SIG-M5 (cell line): ENCODE measurements at regions not wholly inside any gene's neighbourhood (a gene's known extent, or its start where the extent isn't known, plus 50 kb on each side); places are given as distances from the start of the nearest gene placed in this dataset.
"Not testable (repeated sequence)": the region's sequence is repeated elsewhere in the genome, so short reads cannot be mapped to it uniquely, and the experiment has no call there.

Experiments used
- DNase-seq: peaks from one replicate; lab custom pipeline; 2025; lab: John Stamatoyannopoulos, UW

DNA sequence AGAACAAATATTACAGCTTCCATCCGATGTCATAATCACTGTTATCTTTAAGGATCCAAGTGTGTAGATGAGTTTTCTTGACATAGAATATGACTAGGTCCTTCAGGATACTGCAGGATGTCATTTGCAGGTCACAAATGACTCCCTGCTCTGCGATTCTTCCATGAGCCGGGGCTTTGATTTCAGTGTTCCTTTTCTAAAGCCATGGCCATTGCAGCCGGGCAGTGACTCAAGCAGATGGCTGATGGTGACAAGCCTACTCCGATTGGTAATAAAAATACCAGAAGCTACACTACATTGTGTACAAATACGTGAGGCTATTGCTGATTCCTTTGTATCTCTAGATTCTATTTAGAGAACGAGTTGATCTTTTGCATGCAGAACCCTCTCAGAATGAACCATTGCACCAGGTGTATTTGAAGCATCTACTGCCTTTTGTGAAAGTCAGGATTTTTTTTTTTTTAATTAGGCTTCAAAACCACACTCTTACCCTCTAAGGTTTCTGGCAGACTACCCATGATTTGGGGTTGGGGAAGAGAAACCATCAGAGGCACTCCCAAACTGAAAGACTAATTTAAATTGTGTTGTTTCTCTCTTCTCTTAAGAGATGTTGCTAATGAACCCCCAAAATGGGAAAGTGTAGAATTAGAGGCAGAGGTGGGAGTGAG is 271.0 kb upstream of the ADRA1B start:
- DNase-seq = no peak

DNA sequence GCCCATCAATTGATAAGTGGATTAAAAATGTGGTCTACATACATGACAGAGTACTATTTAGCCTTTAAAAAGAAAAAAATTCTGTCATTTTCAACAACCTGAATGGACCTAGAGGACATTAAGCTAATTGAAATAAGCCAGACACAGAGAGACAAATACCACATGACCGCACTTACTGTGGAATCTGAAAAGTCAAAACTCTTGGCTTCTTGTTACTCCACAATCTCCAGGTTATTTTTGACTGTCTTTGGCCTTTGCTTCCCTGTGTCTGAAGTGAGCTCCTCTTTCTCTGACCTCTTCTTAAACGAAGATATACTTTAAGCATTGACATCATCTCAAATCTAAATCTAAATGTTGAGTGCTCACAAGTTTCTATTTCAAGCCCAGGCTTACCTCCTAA is 265.5 kb upstream of the ADRA1B start:
- no peak for DNase-seq

DNA sequence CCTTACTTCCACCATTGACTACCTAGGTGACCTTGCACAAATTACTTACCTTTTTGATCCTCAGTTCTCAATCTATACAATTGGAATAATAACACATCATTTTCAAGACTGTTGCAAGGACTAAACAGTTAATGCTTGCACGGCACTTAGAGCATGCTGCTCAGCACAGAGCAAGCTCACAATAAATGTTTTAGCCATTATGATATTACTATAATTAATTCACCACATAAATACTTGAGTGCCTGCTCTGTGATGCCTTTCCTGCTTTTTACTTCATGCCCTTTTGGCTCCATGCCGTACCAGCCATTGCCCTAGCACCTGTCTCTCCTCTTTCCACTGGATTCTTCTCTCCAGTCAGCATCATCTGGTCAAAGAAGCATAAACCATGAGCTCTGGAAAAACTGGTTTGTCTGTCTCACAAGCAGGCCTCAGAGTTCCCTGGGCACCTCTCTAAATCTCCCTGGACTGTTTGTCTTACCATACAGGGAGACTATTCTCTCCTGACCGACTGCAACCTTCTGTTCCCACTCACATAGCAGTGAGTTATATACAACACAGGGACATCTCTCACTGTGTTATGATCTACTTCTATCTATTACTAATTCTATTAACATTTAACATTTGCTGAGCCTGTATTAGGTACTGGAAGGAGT is 260.4 kb upstream of the ADRA1B start:
- no peak for DNase-seq

DNA sequence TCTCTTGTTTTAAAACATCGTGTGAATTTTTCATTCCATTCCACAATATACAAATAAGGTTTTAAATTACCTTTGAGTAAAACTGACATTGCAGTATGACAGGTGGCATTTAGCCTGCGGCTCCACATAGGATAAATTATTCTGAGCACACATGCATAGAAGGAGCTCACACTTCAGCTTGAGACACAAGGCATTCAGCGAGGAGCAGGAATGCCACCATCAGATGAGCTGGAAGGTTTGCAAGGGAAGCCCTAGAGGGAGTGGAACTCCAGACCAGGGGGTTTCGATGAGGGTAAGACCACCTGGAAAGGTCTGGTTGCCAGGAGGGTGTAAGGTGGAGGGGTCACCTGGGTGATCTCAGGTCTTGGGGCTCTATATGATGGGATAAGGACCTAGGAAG is 259.0 kb upstream of the ADRA1B start:
- DNase-seq = no peak

DNA sequence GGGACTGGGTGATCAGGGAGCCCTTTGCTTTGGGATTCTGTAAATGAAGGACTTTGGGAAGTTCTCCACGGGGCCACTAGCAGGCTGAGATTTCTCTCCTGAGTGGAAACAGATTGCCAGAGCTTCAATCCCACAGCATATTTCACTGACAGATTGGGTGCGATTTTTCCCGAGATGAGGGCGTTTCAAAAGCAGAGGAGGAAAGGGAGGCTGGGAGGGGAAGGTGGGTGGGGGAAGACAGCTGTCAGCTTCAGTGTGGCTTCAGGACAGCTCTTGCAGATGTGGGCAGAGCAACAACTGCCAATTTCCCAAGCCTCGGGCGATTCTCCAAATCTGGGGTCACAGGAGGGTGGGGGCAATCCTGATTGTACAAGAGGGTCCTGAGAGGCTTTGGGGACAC is 258.5 kb upstream of the ADRA1B start:
- no peak for DNase-seq

DNA sequence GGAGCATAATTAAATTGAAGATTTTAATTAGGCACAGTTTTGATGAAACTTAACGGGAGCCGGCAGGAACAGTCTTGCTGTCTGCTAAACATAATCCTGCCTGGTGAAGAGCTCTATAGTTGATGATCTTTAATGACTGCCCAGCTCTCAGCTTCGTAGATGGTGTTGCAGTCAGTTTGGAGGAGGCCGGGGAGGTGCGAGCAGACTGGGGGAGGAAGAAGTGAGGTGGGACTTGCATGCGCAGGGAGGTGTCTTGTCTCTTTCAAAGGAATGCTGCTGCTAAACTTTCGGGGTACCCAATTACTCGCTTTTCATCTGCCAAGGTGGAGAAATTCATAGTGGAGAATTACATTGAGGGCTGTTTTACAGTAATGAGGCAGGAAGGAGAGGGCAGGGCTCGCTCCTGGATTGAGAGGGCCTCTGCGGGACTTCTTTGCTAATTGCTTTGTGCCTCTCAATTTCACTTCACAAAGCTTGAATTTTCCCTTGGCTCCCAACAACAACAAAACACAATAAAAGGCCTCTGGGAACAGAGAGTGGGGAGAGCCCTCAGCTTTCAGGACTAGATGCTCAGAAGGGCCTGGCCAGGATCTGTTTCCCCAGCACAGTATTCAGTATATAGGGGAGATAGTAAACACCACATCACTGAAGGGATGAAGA is 257.9 kb upstream of the ADRA1B start:
- no peak for DNase-seq

DNA sequence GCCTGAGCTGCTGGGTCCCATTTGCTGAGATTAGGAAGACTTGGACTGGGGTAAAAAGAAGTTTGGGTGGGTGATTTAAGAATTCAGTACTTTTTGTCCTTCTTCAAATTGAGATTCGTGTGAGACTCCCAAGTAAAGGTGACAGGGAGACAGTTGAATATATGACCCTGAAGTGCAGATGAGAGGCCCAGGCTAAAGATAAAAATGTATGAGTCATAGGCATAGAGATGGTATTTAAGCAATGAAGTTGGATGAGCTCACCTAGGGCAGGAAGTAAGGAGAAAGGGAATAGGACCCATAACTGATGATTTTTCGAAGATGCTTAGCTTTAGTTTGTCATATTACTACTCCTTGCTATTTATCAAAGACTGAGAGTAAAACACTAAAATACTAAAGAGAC is 255.9 kb upstream of the ADRA1B start:
- DNase-seq = no peak

DNA sequence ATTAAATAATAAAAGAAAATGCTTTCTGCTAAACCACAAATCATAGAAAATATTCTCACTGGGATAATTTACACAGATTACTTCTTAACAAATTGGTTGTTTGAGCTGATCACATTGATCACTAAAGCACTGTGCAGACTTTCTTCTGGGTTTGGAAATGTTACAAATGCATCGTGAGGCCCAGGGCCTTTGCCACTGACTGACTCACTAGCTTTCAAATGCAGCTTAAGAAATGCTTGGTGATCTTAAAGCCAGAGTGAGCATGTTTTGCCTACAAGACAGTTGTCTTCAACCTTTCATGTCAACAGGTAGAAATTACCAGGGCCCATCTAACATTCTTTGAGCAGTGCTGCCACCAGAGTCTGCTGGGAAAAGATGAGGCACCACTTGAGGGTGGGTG is 252.3 kb upstream of the ADRA1B start:
- DNase-seq = no peak

DNA sequence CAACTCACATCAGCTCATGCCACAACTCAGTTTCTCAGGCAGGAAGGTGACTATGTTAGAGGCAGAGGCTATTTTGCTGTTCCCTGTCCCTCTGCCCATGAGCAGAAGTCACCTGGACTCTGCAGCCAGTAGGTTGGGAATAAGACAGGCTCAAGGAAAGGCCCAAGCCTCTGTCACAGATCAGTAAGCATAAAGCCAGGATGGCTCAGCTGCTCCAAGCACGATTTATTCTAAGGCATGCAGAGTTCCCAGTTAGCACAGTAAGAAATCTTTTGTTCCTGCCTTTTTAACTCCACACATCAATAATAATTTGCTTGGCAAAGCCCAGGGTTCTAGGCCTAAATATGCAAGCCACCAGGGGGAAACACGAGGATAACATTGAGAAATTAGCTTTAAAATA is 249.0 kb upstream of the ADRA1B start:
- no peak for DNase-seq

DNA sequence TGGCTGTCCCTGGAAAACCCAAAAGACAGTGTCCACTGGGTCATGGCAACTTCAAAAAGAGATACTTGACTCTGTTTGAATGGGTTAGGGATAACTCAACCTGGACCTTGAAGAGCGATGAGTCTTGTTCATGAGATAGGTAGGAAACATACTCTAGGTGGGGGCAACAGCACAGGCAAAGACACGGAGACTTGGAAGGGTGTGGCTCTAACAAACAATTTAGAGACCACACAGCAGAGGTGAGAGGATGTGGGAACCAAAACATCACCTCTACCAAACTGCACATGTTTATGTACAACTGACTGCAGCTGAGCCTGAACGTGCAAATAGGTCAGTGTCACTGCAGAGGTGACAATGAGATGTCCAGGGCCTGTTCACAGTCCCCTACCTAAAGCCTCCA is 247.7 kb upstream of the ADRA1B start:
- DNase-seq = no peak

DNA sequence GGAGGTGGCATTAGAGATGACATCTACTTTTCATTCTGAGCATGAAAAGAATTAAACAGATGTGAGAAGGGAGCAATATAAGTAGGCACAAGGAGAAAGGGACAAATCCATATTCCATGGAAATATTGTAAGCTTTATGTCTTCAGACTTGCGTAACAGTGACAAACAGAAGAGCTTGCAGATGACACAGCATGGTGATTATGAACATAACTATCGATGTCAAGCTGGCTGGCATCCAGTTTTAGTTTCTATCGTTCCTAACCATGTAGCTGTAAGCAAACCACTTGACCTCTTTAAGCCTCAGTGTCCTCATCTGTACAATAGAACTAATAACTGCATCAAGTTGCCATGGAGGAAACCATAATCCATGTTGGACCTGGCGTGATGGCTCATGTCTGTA is 246.7 kb upstream of the ADRA1B start:
- no peak for DNase-seq

DNA sequence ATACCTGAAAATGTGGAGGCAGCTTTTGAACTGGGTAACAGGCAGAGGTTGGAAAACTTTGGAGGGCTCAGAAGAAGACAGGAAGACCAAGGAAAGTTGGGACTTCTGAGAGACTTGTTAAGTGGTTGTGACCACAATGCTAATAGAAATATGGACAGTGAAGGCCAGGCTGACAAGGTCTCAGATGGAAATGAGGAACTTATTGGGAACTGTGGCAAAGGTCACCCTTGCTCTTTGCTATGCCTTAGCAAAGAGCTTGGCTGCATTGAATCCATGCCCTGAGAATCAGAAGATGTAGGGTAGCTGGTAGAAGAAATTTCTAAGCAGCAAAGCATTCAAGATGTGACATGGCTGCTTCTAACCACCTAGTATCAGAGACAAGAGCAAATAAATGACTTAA is 244.4 kb upstream of the ADRA1B start:
- DNase-seq = no peak

DNA sequence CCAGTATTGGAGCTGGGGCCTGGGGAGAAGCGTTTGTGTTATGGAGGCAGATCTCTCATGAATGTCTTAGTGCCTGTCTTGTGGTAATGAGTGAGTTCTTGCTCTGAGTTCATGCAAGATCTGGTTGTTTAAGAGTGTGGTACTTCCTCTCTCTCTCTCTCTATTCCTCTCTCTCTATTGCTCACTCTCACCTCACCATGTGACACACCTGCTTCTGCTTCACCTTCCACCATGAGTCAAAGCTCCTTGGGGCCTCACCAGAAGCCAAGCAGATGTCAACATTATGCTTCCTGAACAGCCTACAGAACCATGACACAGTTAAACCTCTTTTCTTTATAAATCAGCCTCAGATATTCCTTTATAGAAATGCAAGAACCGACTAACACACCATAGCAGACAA is 242.7 kb upstream of the ADRA1B start:
- no peak for DNase-seq

DNA sequence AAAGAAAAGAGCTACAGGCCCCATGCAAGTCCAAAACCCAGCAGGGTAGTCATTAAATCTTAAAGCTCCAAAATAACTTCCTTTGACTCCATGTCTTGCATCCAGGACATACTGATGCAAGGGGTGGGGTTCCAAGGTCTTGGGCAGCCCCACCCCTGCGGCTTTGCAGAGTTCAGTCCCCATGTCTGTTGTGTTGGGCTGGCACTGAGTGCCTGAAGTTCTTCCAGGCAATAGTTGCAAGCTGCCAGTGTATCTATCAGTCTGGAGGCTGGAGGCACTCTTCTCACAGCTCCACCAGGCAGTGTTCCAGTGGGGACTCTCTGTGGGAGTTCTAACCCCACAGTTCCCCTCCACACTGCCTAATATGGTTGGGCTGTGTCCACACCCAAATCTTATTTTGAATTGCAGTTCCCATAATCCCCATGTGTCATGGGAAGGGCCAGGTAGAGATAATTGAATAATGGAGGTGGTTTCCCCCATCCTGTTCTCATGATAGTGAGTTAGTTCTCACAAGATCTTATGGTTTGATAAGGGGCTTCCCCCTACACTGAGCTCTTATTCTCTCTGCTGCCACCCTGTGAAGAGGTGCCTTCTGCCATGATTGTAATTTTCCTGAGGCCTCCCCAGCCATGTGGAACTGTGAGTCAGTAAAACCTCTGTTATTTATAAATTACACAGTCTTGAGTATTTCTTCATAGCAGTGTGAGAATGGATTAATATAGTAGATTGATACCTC is 237.5 kb upstream of the ADRA1B start:
- no peak for DNase-seq

DNA sequence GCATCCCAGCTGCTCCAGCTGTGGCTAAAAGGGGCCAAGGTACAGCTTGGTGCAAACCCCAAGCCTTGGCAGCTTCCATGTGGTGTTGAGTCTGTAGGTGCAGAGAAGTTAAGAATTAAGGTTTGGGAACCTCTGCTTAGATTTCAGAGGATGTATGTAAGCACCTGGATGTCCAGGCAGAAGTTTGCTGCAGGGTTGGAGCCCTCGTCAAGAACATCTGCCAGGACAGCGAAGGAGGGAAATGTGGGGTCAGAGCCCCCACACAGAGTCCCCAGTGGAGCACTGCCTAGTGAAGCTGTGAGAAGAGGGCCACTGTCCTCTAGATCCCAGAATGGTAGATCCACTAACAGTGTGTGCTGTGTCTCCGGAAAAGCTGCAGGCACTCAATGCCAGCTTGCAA is 236.2 kb upstream of the ADRA1B start:
- DNase-seq = no peak

DNA sequence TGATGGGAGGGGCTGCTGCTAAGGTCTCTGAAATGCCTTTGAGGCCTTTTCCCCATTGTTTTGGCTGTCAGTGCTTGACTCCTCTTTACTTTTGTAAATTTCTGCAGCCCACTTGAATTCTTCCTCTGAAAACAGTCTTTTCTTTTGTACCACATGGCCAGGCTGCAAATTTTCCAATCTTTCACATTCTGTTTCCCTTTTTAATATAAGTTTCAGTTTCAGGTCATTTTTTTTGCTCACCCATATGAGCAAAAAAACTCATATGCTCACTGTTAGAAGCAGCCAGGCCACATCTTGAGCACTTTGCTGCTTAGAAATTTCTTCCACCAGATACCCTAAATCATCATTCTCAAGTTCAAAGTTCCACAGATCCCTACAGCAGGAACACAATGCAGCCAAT is 234.6 kb upstream of the ADRA1B start:
- DNase-seq = no peak

DNA sequence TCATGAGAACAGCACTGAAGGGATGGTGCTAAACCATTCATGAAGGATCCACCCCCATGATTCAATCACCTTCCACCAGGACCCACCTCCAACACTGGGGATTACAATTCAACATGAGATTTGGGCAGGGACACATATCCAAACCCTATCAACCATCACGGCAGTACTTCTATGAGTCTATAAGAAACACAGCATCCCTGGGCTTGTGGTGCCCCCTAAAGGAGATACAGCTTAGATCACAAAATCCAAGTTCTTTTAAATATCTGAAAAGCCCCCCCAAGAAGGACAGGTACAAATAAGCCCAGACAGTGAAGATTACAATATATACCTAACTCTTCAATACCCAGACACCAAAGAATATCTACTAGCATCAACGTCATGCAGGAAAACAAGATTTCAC is 233.7 kb upstream of the ADRA1B start:
- DNase-seq = no peak

DNA sequence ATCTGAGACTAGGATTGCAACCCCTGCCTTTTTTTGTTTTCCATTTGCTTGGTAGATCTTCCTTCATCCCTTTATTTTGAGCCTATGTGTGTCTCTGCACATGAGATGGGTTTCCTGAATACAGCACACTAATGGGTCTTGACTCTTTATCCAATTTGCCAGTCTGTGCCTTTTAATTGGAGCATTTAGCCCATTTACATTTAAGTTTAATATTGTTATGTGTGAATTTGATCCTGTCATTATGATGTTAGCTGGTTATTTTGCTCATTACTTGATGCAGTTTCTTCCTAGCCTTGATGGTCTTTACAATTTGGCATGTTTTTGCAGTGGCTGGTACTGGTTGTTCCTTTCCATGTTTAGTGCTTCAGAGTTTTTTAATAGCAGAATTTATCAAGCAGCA is 228.4 kb upstream of the ADRA1B start:
- not testable (repeated sequence) for DNase-seq

DNA sequence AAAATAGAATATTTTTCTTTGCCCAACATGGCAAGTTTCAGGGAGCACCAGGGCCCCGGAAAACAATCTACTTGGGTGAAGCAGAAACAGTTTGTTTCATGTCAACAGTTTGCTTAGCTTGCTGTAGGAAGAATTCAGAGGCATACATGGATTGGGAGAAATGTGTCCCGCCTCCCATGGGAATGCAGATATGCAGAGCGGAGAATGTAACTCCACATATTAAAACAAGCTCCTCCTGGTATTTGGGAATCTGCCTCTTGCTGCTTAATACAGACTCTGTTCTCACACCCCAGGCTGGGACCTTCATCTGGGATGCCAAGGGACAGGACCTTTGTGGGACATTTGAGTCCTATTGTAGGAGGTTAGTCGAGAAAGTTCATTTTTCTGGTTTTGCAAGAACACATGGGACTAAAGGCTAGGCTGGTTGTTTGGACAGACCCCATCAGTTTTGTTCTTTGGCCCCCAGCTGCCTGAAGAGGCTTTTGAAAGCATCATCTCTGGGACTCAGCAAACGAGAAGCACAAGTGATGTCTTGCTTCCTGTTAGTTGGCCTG is 220.5 kb upstream of the ADRA1B start:
- DNase-seq = no peak

DNA sequence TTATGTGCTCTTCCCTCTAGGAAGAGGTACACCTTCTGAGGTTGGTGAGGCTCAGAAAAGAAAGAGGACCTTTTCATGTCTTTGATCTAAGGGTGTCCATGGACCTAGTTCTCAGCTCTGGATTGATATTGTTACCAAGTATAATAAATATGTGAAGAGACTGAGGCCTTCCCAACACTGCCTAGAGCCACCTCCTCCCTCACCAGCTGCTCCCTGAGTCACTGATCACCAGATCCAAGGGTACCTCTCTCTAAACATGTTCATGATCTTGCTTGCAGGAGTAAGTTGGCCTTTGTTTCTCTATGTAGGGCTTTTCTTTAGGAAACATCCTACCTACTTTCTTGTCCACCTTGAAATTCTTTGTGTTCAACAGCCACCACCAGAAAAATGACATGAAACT is 218.8 kb upstream of the ADRA1B start:
- DNase-seq = no peak

DNA sequence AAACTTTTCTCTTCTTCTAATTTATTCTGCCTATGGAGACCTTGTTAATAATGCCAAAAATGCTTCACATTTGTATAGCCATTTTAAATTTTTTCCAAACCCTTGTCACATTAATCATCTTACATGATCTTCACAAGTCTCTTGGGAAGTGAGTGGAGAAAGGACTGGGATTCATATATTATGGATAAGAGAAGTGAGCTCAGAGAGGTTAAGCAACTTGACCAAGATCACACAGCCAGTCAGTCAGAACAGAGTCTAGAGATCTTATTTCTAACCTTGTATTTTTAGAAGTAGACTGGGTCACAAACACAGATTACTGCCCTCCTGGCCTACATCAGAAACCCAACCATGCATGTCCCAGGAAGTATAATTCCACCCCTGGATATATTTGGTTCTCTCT is 218.0 kb upstream of the ADRA1B start:
- no peak for DNase-seq

DNA sequence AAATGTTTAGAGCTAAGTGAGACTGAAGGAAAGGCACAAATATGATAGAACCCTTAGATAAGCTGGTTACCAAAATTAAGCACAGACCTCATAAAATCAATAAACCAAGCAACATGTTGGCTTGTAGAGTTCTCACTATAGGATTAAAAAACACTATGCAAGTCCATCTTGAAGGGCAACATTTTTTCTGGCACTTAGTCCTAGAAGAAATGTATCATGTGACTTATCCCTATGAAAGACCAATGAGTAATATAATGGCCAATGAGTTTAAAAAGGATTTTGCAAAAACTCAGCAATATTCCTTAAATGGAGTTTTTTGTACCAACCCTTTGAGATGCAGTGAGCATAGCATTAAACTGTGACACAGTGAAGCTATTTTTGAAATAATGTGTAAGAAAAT is 216.3 kb upstream of the ADRA1B start:
- no peak for DNase-seq

DNA sequence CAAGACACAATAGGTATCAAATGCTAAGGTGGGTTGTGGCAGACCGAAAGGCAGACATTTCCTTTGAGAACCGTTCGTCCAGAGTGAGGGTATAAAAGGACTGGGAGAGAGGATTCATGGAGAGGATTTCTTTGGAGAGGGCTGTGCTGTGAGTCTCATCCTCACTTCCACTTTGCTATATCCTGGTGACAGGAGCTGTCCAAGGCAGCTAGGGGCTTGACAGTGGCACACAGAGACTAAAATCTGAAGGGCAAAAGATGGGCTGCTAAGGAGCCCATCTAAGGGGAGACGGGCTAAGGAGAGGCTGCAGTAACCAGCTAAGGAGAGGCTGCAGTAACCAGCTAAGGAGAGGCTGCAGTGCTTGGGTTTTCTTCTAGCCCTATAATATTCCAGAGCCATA is 214.0 kb upstream of the ADRA1B start:
- DNase-seq = no peak
